AG08396 (cell line): ENCODE measurements at regions not wholly inside any gene's neighbourhood (a gene's known extent, or its start where the extent isn't known, plus 50 kb on each side); places are given as distances from the start of the nearest gene placed in this dataset.
A peak's percentile ranks its signal among the peaks of the same experiment; 100 is the strongest.
"Not testable (repeated sequence)": the region's sequence is repeated elsewhere in the genome, so short reads cannot be mapped to it uniquely, and the experiment has no call there.

Experiments
- DNase-seq: peaks from one replicate; pipeline ENCODE4 v3.0.0; 2012; ENCODE audit warnings: low spot score, mixed read lengths

- no peak for DNase-seq
These were observed 72.7 kb upstream of the NALF2 start for GRCh38 chrX:69431420-69431819.

- DNase-seq = no peak
These were observed 73.3 kb upstream of the NALF2 start for GRCh38 chrX:69430785-69431184.

- DNase-seq = no peak
These were observed 74.6 kb upstream of the NALF2 start for GRCh38 chrX:69429339-69430015.

GRCh38 chrX:69428216-69428615 lies 75.9 kb upstream of the NALF2 start:
- no peak for DNase-seq

GRCh38 chrX:69424910-69425309 lies 79.2 kb upstream of the NALF2 start:
- no peak for DNase-seq

- DNase-seq = peak; percentile 30
These were observed 80.0 kb upstream of the NALF2 start for GRCh38 chrX:69424161-69424560.

GRCh38 chrX:69422208-69422607 lies 81.9 kb upstream of the NALF2 start:
- not testable (repeated sequence) for DNase-seq

- DNase-seq = no peak
These were observed 88.4 kb upstream of the NALF2 start for GRCh38 chrX:69415698-69416097.

GRCh38 chrX:69412661-69413060 lies 91.5 kb upstream of the NALF2 start:
- DNase-seq = no peak

- DNase-seq = no peak
These were observed 105.2 kb upstream of the NALF2 start for GRCh38 chrX:69398881-69399280.

GRCh38 chrX:69396916-69397315 lies 107.2 kb upstream of the NALF2 start:
- DNase-seq = no peak

- no peak for DNase-seq
These were observed 108.8 kb upstream of the NALF2 start for GRCh38 chrX:69395306-69395705.

GRCh38 chrX:69389101-69389501 lies 115.0 kb upstream of the NALF2 start:
- DNase-seq = no peak

GRCh38 chrX:69388526-69388925 lies 115.6 kb upstream of the NALF2 start:
- DNase-seq = no peak

GRCh38 chrX:69387567-69388487 lies 116.3 kb upstream of the NALF2 start:
- peak; percentile 70 for DNase-seq

GRCh38 chrX:69386681-69387080 lies 117.4 kb upstream of the NALF2 start:
- DNase-seq = no peak

- no peak for DNase-seq
These were observed 124.7 kb upstream of the NALF2 start for GRCh38 chrX:69379412-69379811.

- DNase-seq = no peak
These were observed 129.6 kb upstream of the NALF2 start for GRCh38 chrX:69374569-69374968.

GRCh38 chrX:69372435-69372834 lies 131.7 kb upstream of the NALF2 start:
- DNase-seq = no peak

- no peak for DNase-seq
These were observed 133.0 kb upstream of the NALF2 start for GRCh38 chrX:69371159-69371558.

- no peak for DNase-seq
These were observed 134.1 kb upstream of the NALF2 start for GRCh38 chrX:69369999-69370398.

- DNase-seq = no peak
These were observed 137.9 kb upstream of the NALF2 start for GRCh38 chrX:69366183-69366582.

GRCh38 chrX:69365755-69366154 lies 138.4 kb upstream of the NALF2 start:
- no peak for DNase-seq
